ENCODE measurements at regions not wholly inside any gene's neighbourhood (a gene's known extent, or its start where the extent isn't known, plus 50 kb on each side); places are given as distances from the start of the nearest gene placed in this dataset.
"Not testable (repeated sequence)": the region's sequence is repeated elsewhere in the genome, so short reads cannot be mapped to it uniquely, and the experiment has no call there.

DNA sequence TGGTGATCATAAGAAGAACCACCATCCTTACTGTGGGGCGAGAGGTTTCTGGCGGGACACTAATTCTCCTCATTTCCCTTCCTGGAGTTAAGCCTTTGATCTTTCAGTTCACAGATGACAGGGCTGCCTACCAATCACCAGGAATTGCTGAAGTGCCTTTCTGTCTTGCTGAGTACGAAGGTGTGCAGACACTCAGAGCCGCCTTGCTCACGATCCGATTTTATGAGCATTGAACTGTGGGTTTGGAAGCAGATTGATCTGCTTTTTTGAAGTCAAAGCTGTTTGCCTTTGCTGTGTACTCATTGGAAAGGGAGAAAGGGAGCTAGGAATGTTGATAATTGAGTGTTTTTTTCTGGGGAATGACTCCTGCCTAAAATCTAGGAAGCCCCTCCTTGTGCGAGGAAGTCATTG is 129.1 kb upstream of the SALL4 start:
- DNase-seq: no peak
- H3K9me3 Mint-ChIP-seq: no peaks in the 10 kb centered on the region
- no peaks in the 10 kb centered on the region for H3K27me3 Mint-ChIP-seq
- no peaks in the 10 kb centered on the region for H3K4me1 Mint-ChIP-seq
- ChIA-PET POLR2A (no interaction called here), CTCF (no interaction called here)
- no peak overlapping the region for H3K27ac Mint-ChIP-seq
- no peaks in the 10 kb centered on the region for H3K36me3 Mint-ChIP-seq (ENCODE audit: low read depth)
- H3K4me3 Mint-ChIP-seq: no peak overlapping the region

DNA sequence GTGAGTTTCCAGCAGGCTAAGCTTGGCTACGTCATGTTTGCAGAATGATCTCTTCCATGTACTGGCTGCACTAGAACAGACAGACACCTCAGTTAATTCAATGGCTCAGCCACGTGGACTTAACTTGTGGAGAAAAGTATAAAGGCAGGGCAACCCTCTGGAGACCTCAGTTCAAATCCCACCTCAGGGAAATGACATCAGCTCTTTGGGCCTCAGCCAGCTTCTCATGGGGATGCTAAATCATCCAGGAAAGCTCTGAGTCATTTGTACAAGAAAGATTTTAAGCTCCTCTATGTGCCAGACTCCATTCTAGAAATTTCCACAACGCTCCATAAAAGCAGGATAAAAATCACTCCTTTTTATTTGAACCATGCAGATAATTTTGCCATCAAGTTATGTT is 128.5 kb upstream of the SALL4 start:
- Mint-ChIP-seq H3K27me3 (no peaks in the 10 kb centered on the region), H3K36me3 (ENCODE audit: low read depth) (no peaks in the 10 kb centered on the region), H3K9me3 (no peaks in the 10 kb centered on the region), H3K4me3 (no peak overlapping the region), H3K27ac (no peak overlapping the region), H3K4me1 (no peaks in the 10 kb centered on the region)
- no peak for DNase-seq
- CTCF ChIA-PET: no interaction called here
- POLR2A ChIA-PET: no interaction called here

DNA sequence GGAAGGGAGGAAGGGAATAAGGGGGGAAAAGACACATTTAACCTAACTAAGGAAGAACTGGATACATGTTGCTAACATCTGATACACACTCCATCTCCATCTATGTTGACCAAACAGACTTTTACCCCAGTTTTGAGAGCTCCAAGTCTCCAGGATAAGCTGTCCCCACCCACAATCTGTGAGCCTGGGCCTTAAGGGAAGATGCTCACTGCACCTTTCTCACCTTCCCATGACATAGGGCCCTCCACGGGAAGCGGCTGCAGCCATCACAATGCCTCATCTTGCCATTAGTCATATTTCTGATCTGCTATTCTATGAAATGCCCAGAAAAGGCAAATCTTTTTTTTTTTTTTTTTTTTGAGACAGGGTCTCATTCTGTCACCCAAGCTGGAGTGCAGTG is 126.6 kb upstream of the SALL4 start:
- H3K27me3 Mint-ChIP-seq: no peaks in the 10 kb centered on the region
- H3K4me1 Mint-ChIP-seq: no peaks in the 10 kb centered on the region
- POLR2A ChIA-PET: no interaction called here
- no peaks in the 10 kb centered on the region for H3K9me3 Mint-ChIP-seq
- CTCF ChIA-PET: interaction anchor here (0.6 kb wide), 1 partner anchor 11 kb away, joined by 3 read pairs; no protein-coding TSS in a partner anchor
- no peaks in the 10 kb centered on the region for H3K36me3 Mint-ChIP-seq (ENCODE audit: low read depth)
- no peak for DNase-seq
- H3K4me3 Mint-ChIP-seq: no peak overlapping the region
- H3K27ac Mint-ChIP-seq: no peak overlapping the region

DNA sequence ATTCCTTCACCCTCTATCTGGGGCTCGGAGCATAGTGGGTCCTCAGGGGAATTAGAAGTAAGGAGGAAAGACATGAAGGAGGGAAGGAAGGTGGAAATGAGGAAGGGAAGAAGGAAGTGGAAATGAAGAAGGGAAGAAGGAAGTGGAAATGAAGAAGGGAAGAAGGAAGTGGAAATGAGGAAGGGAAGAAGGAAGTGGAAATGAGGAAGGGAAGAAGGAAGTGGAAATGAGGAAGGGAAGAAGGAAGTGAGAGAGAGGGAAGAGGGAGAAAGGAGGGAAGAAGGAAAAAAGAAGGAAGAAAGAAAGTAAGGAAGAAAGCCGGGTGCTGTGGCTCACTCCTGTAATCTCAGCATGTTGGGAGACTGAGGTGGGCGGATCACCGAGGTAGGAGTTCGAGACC is 125.6 kb upstream of the SALL4 start:
- H3K27me3 Mint-ChIP-seq; H3K4me1 Mint-ChIP-seq; H3K36me3 Mint-ChIP-seq (ENCODE audit: low read depth); H3K9me3 Mint-ChIP-seq; H3K4me3 Mint-ChIP-seq; POLR2A ChIA-PET; H3K27ac Mint-ChIP-seq; CTCF ChIA-PET; DNase-seq: not testable (repeated sequence)

DNA sequence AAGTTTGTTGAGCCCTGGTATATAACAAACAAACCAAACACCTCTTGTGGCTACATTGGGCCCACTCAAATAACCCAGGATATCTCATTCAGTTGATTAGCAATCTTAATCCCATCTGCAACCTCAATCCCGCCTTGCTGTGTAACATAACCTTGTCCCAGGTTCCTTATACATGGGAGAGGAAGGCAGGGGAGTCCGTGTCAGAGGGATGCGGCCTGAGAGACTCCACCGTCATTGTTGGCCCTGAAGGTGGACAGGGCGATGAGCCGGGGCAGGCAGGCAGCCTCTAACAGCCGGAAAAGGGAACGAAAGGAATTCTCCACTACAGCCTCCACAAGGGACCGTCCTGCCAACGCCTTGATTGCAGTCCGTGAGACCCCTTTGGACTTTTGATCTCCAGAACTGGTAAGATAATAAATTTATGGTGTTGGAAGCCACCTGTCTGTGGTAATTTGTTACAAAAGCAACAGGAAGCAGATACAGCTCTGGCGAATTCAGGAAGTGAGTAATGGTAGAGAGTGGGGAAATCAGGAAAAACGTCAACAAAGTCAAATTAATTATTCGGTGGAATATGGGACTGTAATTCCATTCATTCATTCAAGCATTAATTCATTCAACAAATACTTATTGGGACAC is 124.5 kb upstream of the SALL4 start:
- POLR2A ChIA-PET: no interaction called here
- H3K27me3 Mint-ChIP-seq: no peaks in the 10 kb centered on the region
- H3K36me3 Mint-ChIP-seq (ENCODE audit: low read depth): no peaks in the 10 kb centered on the region
- no peaks in the 10 kb centered on the region for H3K9me3 Mint-ChIP-seq
- no peak for DNase-seq
- no peaks in the 10 kb centered on the region for H3K4me1 Mint-ChIP-seq
- H3K27ac Mint-ChIP-seq: no peak overlapping the region
- no peak overlapping the region for H3K4me3 Mint-ChIP-seq
- CTCF ChIA-PET: no interaction called here

DNA sequence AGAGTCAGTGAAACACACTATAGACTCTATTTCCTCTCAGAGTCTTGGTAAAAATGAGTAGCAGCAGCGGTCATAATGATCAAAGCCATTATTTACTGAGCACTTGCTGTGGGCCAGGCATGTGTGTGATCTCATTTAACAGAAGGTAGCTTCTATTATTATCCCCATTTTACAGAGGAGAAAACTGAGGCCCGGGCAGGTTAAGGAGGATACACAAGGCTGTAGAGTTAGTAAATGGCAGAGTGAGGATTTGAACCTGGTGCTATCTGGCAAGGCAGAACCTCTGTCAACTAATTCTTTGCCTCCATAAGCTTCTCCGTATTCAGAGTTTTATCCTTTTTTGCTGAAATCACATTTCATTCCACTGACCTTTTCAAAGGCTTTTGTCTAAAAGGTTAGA is 122.2 kb upstream of the SALL4 start:
- Mint-ChIP-seq H3K27ac (no peak overlapping the region), H3K4me3 (no peak overlapping the region), H3K4me1 (no peaks in the 10 kb centered on the region), H3K9me3 (no peaks in the 10 kb centered on the region), H3K27me3 (no peaks in the 10 kb centered on the region), H3K36me3 (ENCODE audit: low read depth) (no peaks in the 10 kb centered on the region)
- ChIA-PET POLR2A (no interaction called here), CTCF (no interaction called here)
- no peak for DNase-seq

DNA sequence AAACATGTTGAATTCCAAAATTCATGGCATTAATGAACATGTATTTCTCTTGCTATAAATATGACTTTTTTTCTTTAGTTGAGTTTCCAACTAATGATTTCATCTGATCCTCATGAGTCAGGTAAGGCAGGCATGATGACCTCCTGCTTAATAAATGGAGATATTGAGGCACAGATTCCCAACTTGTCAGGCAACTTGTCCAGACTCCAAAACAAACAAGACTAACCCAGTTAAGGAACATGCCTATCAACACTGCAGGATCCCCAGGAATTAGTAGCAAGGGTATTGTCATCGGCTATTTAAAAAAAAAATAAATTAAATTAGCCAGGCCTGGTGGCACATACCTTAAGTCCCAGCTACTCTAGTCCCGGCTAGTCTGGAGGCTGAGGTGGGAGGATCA is 121.3 kb upstream of the SALL4 start:
- H3K27ac Mint-ChIP-seq: no peak overlapping the region
- no peaks in the 10 kb centered on the region for H3K36me3 Mint-ChIP-seq (ENCODE audit: low read depth)
- H3K4me3 Mint-ChIP-seq: no peak overlapping the region
- ChIA-PET POLR2A (no interaction called here), CTCF (interaction anchor here (0.9 kb wide), 1 partner anchor 11 kb away, joined by 4 read pairs; no protein-coding TSS in a partner anchor)
- H3K4me1 Mint-ChIP-seq: no peaks in the 10 kb centered on the region
- DNase-seq: no peak
- no peaks in the 10 kb centered on the region for H3K9me3 Mint-ChIP-seq
- no peaks in the 10 kb centered on the region for H3K27me3 Mint-ChIP-seq

DNA sequence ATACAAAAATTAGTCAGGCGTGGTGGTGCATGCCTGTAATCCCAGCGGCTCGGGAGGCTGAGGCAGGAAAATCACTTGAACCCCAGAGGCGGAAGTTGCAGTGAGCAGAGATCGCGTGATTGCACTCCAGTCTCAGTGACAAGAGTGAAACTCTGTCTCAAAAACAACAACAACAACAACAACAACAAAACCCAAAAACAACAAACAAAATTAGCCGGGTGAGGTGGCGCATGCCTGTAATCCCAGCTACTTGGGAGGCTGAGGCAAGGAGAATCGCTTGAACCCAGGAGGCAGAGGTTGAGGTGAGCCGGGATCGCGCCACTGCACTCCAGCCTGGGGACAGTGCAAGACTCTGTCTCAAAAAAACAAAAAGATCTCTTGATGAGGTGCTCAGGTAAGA is 120.5 kb upstream of the SALL4 start:
- H3K36me3 Mint-ChIP-seq (ENCODE audit: low read depth); DNase-seq; H3K27me3 Mint-ChIP-seq; H3K4me1 Mint-ChIP-seq; H3K27ac Mint-ChIP-seq; H3K4me3 Mint-ChIP-seq; H3K9me3 Mint-ChIP-seq; POLR2A ChIA-PET: not testable (repeated sequence)
- CTCF ChIA-PET: interaction anchor here (0.9 kb wide), 1 partner anchor 10 kb away, joined by 4 read pairs; no protein-coding TSS in a partner anchor

DNA sequence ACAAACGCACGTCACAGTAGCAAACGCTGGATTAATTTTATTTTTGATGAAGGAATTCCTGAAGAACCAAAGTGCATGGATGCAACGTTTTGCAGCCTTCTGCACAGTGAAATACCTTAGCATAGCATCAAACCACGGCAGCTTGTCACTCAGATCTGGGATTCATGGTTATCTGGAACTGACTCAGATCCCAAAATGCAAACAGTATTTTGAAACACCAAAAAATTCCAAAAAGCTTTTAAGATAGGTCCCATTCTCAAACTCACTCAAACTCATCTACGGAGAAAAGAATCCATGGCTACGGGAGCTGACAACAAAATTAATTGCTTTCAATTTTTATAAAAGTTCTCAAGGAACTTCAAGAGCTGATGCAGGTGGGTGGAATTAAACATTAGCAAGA is 116.2 kb upstream of the SALL4 start:
- no peaks in the 10 kb centered on the region for H3K36me3 Mint-ChIP-seq (ENCODE audit: low read depth)

DNA sequence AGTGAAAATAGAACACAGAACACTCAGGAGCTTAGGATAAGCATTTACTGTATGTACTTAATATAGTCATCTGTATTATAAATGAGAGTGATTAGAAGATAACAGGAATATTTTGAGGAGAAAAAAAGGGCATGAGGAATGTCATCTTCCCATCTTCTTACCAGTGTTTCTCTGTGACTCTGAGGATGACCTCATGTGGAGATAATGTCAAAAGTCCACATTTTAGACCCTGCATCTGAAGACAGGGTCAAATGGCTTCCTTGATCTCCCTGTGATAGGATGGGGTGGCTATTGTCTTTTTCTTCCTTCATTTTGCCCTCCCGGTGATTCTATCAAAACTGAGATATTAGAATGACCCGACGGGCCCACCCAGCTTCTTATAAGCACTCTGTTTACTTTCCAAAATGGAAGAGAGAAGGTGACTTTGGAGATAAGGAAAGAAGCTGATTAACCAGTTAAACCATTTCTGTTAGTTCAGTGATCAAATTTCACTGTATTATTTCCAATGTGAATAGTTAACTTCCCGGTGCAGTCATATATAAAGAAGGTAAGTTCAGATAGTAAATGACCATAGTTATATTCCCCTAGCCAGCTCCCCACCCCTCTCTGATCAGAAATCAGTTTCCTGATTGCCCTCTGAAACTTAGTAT is 115.7 kb upstream of the SALL4 start:
- POLR2A ChIA-PET: no interaction called here
- no peak for DNase-seq
- H3K27me3 Mint-ChIP-seq: no peaks in the 10 kb centered on the region
- H3K36me3 Mint-ChIP-seq (ENCODE audit: low read depth): no peaks in the 10 kb centered on the region
- CTCF ChIA-PET: no interaction called here
- H3K9me3 Mint-ChIP-seq: no peaks in the 10 kb centered on the region
- H3K4me3 Mint-ChIP-seq: no peak overlapping the region
- H3K27ac Mint-ChIP-seq: no peak overlapping the region
- no peaks in the 10 kb centered on the region for H3K4me1 Mint-ChIP-seq

More for the DNA sequence above, 116.2 kb upstream of the SALL4 start:
- no peak overlapping the region for H3K27ac Mint-ChIP-seq
- no peak overlapping the region for H3K4me3 Mint-ChIP-seq
- H3K27me3 Mint-ChIP-seq: no peaks in the 10 kb centered on the region
- DNase-seq: no peak
- POLR2A ChIA-PET: no interaction called here
- CTCF ChIA-PET: no interaction called here
- H3K4me1 Mint-ChIP-seq: no peaks in the 10 kb centered on the region
- no peaks in the 10 kb centered on the region for H3K9me3 Mint-ChIP-seq

DNA sequence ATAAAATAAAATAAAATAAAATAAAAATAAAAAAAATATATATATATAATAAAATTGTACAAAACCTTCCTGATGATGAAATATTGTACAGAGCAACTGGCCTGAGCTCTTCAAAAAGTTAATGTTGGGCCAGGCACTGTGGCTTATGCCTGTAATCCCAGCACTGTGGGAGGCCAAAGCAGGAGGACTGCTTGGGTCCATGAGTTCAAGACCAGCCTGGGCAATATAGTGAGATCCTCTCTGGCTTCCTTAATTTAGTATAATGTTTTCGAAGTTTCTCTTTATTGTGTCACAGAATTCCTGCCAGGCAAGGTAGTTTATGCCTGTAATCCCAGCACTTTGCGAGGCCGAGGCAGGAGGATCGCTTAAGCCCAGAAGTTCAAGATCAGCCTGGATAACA is 113.9 kb upstream of the SALL4 start:
- ChIA-PET CTCF (no interaction called here), POLR2A (no interaction called here)
- no peak overlapping the region for H3K4me3 Mint-ChIP-seq
- H3K27ac Mint-ChIP-seq: no peak overlapping the region
- no peaks in the 10 kb centered on the region for H3K9me3 Mint-ChIP-seq
- no peaks in the 10 kb centered on the region for H3K27me3 Mint-ChIP-seq
- H3K36me3 Mint-ChIP-seq (ENCODE audit: low read depth): no peaks in the 10 kb centered on the region
- DNase-seq: no peak
- H3K4me1 Mint-ChIP-seq: no peaks in the 10 kb centered on the region

DNA sequence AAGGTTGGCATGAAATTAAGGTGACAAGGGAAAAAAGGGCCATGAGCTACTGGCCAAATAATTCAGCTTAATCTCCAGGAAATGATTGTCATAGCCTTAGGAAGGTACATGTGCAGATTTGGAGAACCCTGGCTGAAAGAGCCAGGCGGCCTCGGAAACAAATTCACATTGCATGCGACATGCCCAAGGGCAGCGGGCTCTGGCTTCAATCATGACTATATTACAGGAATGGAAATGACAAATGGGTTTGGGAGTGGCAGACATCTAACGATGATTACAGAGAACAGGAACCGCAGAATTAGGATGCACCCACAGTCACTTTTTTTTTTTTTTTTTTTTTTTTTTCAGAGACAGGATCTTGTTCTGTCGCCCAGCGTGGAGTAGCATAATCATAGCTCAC is 112.4 kb upstream of the SALL4 start:
- Mint-ChIP-seq H3K27me3 (no peaks in the 10 kb centered on the region), H3K4me3 (no peak overlapping the region), H3K9me3 (no peaks in the 10 kb centered on the region), H3K36me3 (ENCODE audit: low read depth) (no peaks in the 10 kb centered on the region), H3K4me1 (no peaks in the 10 kb centered on the region), H3K27ac (no peak overlapping the region)
- ChIA-PET POLR2A (no interaction called here), CTCF (interaction anchor here (0.6 kb wide), 3 partner anchors 28 to 261 kb away, joined by 3 to 4 read pairs (median 3); no protein-coding TSS in a partner anchor)
- no peak for DNase-seq

DNA sequence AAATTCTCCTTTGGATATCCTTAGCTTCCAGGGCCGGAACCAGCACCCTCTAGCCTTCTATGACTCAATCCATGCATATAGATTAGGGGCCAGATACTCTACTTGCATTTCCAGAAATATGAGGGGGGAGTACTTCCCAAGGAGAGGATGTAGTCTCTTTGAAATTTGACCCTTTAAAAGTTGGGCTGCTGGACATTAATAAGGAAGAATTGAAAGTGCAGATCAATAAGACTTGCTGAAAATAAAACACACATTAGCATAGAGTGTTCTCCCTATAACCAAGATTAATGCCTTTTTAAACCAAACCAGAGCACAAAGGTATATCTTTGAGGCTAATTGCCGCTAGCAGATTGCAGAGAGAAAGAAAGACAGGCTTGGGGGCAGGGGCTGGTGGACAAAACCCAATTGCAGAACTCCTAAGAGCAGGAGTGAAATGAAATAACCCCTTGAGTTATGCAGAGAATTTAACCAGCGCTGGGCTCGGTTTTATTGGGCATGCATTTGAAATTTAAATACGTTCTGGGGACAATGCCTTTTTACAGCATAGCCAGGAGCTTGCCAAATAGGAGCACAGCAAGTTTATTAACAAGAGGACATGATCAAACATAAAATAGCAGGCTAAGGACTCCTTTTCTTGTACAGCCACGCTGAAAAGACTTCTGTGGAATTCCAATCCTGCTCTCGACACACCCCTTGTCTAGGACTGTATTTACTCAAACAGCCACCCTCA is 108.2 kb upstream of the SALL4 start:
- Mint-ChIP-seq H3K4me3 (no peak overlapping the region), H3K27ac (no peak overlapping the region), H3K27me3 (peaks cover 2% of the 10 kb centered on the region), H3K36me3 (ENCODE audit: low read depth) (no peaks in the 10 kb centered on the region), H3K9me3 (no peaks in the 10 kb centered on the region), H3K4me1 (no peaks in the 10 kb centered on the region)
- CTCF ChIA-PET: no interaction called here
- no peak for DNase-seq
- POLR2A ChIA-PET: no interaction called here

DNA sequence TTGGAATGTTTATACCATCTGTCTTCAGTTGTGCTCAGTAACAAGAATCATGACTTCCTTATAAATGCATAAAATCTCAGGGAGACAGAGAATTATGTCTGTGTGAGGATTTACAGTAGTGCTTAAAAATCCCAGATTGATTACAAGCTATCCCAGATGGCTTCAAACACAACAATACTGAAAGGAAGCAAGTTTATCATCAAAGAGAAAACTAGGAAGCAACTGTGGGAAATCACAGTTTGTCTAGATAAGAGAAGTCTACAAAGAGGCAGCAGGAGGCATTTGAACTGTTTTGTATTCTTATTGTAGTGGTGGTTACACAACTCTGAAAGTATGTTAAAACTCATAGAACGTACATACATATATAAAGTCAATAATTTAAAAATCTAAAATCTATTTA is 104.4 kb upstream of the SALL4 start:
- Mint-ChIP-seq H3K27ac (no peak overlapping the region), H3K27me3 (peaks cover 2% of the 10 kb centered on the region), H3K36me3 (ENCODE audit: low read depth) (no peaks in the 10 kb centered on the region), H3K9me3 (no peaks in the 10 kb centered on the region), H3K4me3 (no peak overlapping the region), H3K4me1 (no peaks in the 10 kb centered on the region)
- CTCF ChIA-PET: no interaction called here
- POLR2A ChIA-PET: no interaction called here
- DNase-seq: no peak
